Kidney epithelial cell (primary cell): ENCODE measurements at regions not wholly inside any gene's neighbourhood (a gene's known extent, or its start where the extent isn't known, plus 50 kb on each side); places are given as distances from the start of the nearest gene placed in this dataset.

ENCODE experiments used
- DNase-seq: peaks from one replicate; pipeline ENCODE4 v3.0.0-alpha.2; 2010; ENCODE audit warnings: low read depth
- H3K27me3 ChIP-seq: 2 replicates; pipeline ENCODE4 v1.6.0; 2011; ENCODE audit warnings: low read length; ENCODE audit not compliant: control insufficient read depth, insufficient read depth
- H3K36me3 ChIP-seq: 2 replicates; pipeline ENCODE4 v1.5.1; 2011; ENCODE audit warnings: low read length; ENCODE audit not compliant: control insufficient read depth, insufficient read depth
- H3K4me3 ChIP-seq: 2 replicates; pipeline ENCODE4 v1.5.1; 2011; ENCODE audit warnings: low read depth, mild to moderate bottlenecking, control low read depth, low read length
- CTCF ChIP-seq: IDR thresholded peaks from 2 replicates; pipeline ENCODE4 v1.5.1; 2011; ENCODE audit warnings: mild to moderate bottlenecking, moderate library complexity, low read length, control low read depth, inconsistent platforms; ENCODE audit not compliant: insufficient read depth, poor library complexity, severe bottlenecking

DNA sequence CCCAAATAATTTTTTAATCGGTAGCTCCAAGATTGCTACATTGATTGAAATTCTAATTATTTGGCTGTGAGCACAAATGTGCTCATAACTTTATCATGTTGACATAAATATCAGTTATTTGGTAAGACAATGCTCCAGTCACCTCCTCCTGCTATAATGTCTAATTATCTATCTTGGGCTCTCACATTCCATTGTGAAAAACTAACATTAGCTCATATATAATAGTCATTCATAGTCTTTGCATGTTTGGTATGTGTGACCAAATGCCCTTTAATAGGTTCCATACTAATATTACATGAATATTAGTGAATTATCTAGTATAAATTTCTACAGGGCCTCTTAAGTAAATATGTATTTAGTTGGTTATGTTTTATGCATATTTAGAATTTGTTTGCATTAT lies 185.6 kb upstream of the MCHR2 start:
- no peak for DNase-seq
- Histone ChIP-seq H3K27me3 (no peaks in the 10 kb centered on the region), H3K4me3 (no peak overlapping the region), H3K36me3 (no peaks in the 10 kb centered on the region)
- TF ChIP-seq CTCF = no peak

DNA sequence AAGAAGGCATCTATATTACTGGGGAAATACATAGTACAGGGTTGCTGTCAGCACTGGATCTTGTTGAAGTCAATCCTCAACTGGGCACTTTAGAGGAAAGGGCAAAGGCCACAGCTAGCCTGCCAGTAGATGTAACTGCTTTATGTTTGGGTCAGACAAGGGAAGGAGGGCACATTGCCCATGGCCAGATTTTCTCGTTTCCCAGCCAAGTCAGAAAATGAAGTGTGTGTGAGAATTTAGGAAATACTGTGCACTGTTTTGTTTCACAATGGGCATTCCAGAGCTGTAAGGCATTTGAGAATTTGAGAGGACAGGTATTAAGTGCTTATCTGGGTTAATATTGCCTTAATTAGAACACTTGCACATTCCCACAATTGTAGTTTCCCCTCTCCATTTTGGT lies 183.9 kb upstream of the MCHR2 start:
- Histone ChIP-seq H3K27me3 (no peaks in the 10 kb centered on the region), H3K4me3 (no peak overlapping the region), H3K36me3 (no peaks in the 10 kb centered on the region)
- TF ChIP-seq CTCF = no peak
- DNase-seq = no peak

DNA sequence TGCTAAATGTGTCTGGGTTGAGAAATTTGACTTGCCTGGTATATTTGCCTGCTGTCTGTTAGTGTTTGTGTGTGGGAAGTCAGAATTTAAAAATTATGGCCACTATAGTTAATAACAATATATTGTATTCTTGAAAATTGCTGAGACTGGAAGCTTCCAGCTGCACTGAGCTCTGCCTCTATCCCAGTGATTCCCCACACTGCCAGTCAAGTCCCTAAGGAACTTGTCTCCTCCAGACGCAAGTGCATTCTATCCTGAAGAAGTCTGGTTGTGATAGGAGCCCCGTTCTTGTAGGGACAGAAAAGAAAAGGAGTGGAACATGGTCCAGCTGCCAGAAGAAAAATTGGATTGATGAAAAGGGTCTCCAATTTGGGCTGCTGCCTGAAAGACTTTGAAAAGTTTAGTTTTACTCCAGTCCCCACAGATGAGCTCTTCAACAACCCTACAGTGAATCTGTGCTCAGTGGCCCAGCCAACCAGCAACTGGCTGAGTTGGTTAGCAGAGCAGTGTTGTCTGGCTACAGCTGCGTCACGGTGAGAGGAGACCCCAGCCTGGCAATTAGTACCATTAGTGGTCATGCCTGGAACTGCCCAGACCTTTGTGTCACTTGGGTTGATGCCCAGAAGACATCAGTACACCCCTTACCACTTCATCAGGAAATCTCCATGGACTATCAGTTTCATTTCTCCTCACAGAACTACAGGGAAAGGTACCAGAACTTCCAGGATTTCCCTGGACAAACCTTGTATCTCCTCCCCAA lies 183.1 kb upstream of the MCHR2 start:
- no peaks in the 10 kb centered on the region for H3K36me3 ChIP-seq
- no peak for DNase-seq
- no peak for TF ChIP-seq CTCF
- H3K27me3 ChIP-seq = no peaks in the 10 kb centered on the region
- no peak overlapping the region for H3K4me3 ChIP-seq

DNA sequence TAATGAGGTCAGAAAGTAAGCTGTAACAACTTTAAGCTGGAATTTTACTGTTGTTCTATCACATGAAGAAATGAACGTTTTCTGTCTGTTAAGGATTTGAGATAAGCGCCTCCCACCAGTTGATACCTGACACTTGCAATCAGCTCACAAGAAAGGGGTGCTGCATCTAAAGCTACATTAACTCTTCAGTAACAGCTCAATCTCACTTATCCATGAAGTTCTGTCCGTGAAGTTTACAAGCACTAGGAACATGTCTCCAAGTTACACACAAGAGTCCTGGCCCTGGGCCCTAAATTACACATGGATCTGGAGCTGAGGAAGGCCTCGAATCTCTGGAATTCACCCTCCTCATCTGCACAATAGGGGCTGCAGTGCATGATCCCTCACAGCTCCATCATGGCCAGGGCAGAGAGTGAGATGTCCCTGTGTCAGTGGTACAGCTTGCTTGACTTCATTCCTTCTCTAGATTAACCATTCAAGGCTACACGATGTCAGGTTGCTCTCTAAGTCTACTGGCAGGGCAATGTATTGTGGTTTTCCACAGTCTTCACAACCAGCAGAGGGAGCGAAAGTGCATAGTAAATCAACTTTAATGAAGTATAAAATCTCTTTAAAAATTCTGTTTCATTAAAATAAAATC lies 182.4 kb upstream of the MCHR2 start:
- H3K36me3 ChIP-seq = no peaks in the 10 kb centered on the region
- H3K27me3 ChIP-seq = no peaks in the 10 kb centered on the region
- peak; percentile 9 for DNase-seq
- TF ChIP-seq CTCF = peak; percentile 49
- no peak overlapping the region for H3K4me3 ChIP-seq

- no peak for TF ChIP-seq CTCF
- Histone ChIP-seq H3K4me3 (no peak overlapping the region), H3K27me3 (no peaks in the 10 kb centered on the region), H3K36me3 (no peaks in the 10 kb centered on the region)
- DNase-seq = peak; percentile 48
These were observed 181.8 kb upstream of the MCHR2 start for GRCh38 chr6:100175814-100176310.

- no peaks in the 10 kb centered on the region for H3K27me3 ChIP-seq
- DNase-seq = no peak
These were observed 179.2 kb upstream of the MCHR2 start for GRCh38 chr6:100173211-100173610.

More at GRCh38 chr6:100173211-100173610, 179.2 kb upstream of the MCHR2 start:
- no peak for TF ChIP-seq CTCF
- Histone ChIP-seq H3K4me3 (no peak overlapping the region), H3K36me3 (no peaks in the 10 kb centered on the region)
